Adrenal gland (tissue), 9 donors: ENCODE measurements at regions not wholly inside any gene's neighbourhood (a gene's known extent, or its start where the extent isn't known, plus 50 kb on each side); places are given as distances from the start of the nearest gene placed in this dataset.
"Not testable (repeated sequence)": the region's sequence is repeated elsewhere in the genome, so short reads cannot be mapped to it uniquely, and the experiment has no call there.

Source experiments
- DNase-seq, 7 donors: peaks; one replicate each; pipeline ENCODE4 v3.0.0-alpha.2; 2019 to 2020
- H3K27ac ChIP-seq, 5 donors: fragments of 200-600 bp; sonication (generic) in 4 of 5; 1 replicate in 3 of 5; 2 replicates in 2 of 5; pipeline versions ENCODE4 v1.5.1 to v1.8.0; 2016 to 2020; ENCODE audit warnings: mild to moderate bottlenecking in 1 of 5
- H3K27me3 ChIP-seq: fragments of 200-600 bp; 2 replicates; pipeline ENCODE4 v1.8.0; 2021
- H3K36me3 ChIP-seq, 2 donors: fragments of 200-600 bp; replicated peaks in 1 of 2; 1 replicate in 1 of 2; 2 replicates in 1 of 2; pipeline versions ENCODE4 v1.5.1 to v1.8.0; 2018 to 2022
- H3K4me1 ChIP-seq, 2 donors: fragments of 200-600 bp; replicated peaks in 1 of 2; 1 replicate in 1 of 2; 2 replicates in 1 of 2; pipeline versions ENCODE4 v1.5.1 to v1.8.0; 2018 to 2021
- H3K4me3 ChIP-seq, 4 donors: fragments of 200-600 bp; sonication (generic) in 3 of 4; one replicate each; pipeline ENCODE4 v1.5.1; 2016 to 2018
- H3K9me3 ChIP-seq, 3 donors: fragments of 200-600 bp; sonication (generic) in 1 of 3; replicated peaks in 1 of 3; 1 replicate in 2 of 3; 2 replicates in 1 of 3; pipeline versions ENCODE4 v1.5.1 to v1.8.0; 2016 to 2021
- CTCF ChIP-seq, 6 experiments: fragments of 450-650 bp in 4 of 6; fragments of 200-600 bp in 2 of 6; sonication (generic) in 1 of 6; IDR thresholded peaks; 1 replicate in 5 of 6; 2 replicates in 1 of 6; pipeline versions ENCODE4 v1.5.1 to v1.8.0; 2016 to 2021; ENCODE audit warnings: antibody characterized with exemption in 6 of 6, mild to moderate bottlenecking in 2 of 6, moderate library complexity in 1 of 6
- POLR2A ChIP-seq, 2 donors: fragments of 450-650 bp; IDR thresholded peaks; one replicate each; pipeline ENCODE4 v1.6.1; 2017; ENCODE audit warnings: antibody characterized with exemption in 2 of 2, mild to moderate bottlenecking in 2 of 2, moderate library complexity in 1 of 2
- WGBS, 4 donors: extraction: QIAGEN DNeasy Blood & Tissue Kit in 2 of 4; methylation state at CpG; one replicate each; pipeline versions ENCODE4 v1.1.5 to v1.1.7; 2013 to 2017; 5-methylcytosine and 5-hydroxymethylcytosine counted together
- intact Hi-C, 2 donors: fragments of 100-400 bp; cut with DNase I; formaldehyde crosslinking; loops; one replicate each; pipeline versions ENCODE4 v1.14.1 to v1.15.0; 2022 to 2023
- donor health status: healthy with polysubstance abuse.
- donor health status: Bipolar disorder and iron deficiency.
- donor health status: DM: yes; HTN: yes; CAD: no.
- donor health status: DM: no; HTN: no; CAD: no.
- donor health status: DM: no; HTN: no; CAD: no.

- H3K4me1 ChIP-seq: no peaks in the 10 kb centered on the region
- TF ChIP-seq POLR2A (IDR thresholded peaks at IDR 0.05) (no peak), CTCF (IDR thresholded peaks at IDR 0.05) (no peak)
- no peak overlapping the region for H3K27ac ChIP-seq
- no peaks in the 10 kb centered on the region for H3K27me3 ChIP-seq
- WGBS, 4 donors: 83 to 88% (median 84%) methylated on average over 12 of the region's 12 CpGs
- H3K4me3 ChIP-seq: no peak overlapping the region
- intact Hi-C loops: no loop called here
- H3K9me3 ChIP-seq: no peaks in the 10 kb centered on the region
- no peaks in the 10 kb centered on the region for H3K36me3 ChIP-seq
- DNase-seq: no peak
Measured at GRCh38 chr6:167420177-167420576, 95.3 kb downstream of the TTLL2 start.

- no peaks in the 10 kb centered on the region for H3K9me3 ChIP-seq
- TF ChIP-seq POLR2A (IDR thresholded peaks at IDR 0.05) (no peak), CTCF (IDR thresholded peaks at IDR 0.05) (no peak)
- no peak for DNase-seq
- no peaks in the 10 kb centered on the region for H3K4me1 ChIP-seq
- WGBS, 4 donors: 76 to 78% (median 77%) methylated on average over 31 to 39 of the region's 39 CpGs
- H3K36me3 ChIP-seq: no peaks in the 10 kb centered on the region
- H3K27me3 ChIP-seq: no peaks in the 10 kb centered on the region
- intact Hi-C loops: no loop called here
- no peak overlapping the region for H3K4me3 ChIP-seq
- no peak overlapping the region for H3K27ac ChIP-seq
Measured at GRCh38 chr6:167420858-167421766, 96.2 kb downstream of the TTLL2 start.

GRCh38 chr6:167421944-167422343 lies 97.1 kb downstream of the TTLL2 start:
- H3K4me3 ChIP-seq, H3K9me3 ChIP-seq, H3K4me1 ChIP-seq, H3K27me3 ChIP-seq, DNase-seq, H3K36me3 ChIP-seq, intact Hi-C loops, H3K27ac ChIP-seq: not testable (repeated sequence)
- 97 to 98% methylated on average over 6 to 7 of the region's 36 CpGs; no CpG with 5 or more reads in 2 of the 4 donors for WGBS, 4 donors

- intact Hi-C loops: no loop called here
- WGBS, 4 donors: 90 to 92% (median 91%) methylated on average over 8 to 23 of the region's 23 CpGs
Measured at GRCh38 chr6:167422934-167423333, 98.0 kb downstream of the TTLL2 start.

More at GRCh38 chr6:167422934-167423333, 98.0 kb downstream of the TTLL2 start:
- no peaks in the 10 kb centered on the region for H3K4me1 ChIP-seq
- no peaks in the 10 kb centered on the region for H3K27me3 ChIP-seq
- no peak overlapping the region for H3K4me3 ChIP-seq
- H3K36me3 ChIP-seq: no peaks in the 10 kb centered on the region
- no peak overlapping the region for H3K27ac ChIP-seq
- no peak for TF ChIP-seq POLR2A (IDR thresholded peaks at IDR 0.05)
- no peak for TF ChIP-seq CTCF (IDR thresholded peaks at IDR 0.05)
- H3K9me3 ChIP-seq: no peaks in the 10 kb centered on the region
- DNase-seq: no peak
